GM18861 (cell line): ENCODE measurements at regions not wholly inside any gene's neighbourhood (a gene's known extent, or its start where the extent isn't known, plus 50 kb on each side); places are given as distances from the start of the nearest gene placed in this dataset.

Source experiments
- ATAC-seq: cut with Tn5 transposase; IDR thresholded peaks from one replicate; pipeline ENCODE4 v1.9.1; 2021; ENCODE audit not compliant: unreplicated experiment

GRCh38 chr9:107946364-107947141 is 457.0 kb upstream of the KLF4 start:
- ATAC-seq: no peak

- no peak for ATAC-seq
These were observed 456.4 kb upstream of the KLF4 start for GRCh38 chr9:107945961-107946360.

- ATAC-seq: no peak
These were observed 455.9 kb upstream of the KLF4 start for GRCh38 chr9:107945493-107945892.

GRCh38 chr9:107944387-107944786 is 454.8 kb upstream of the KLF4 start:
- no peak for ATAC-seq

DNA sequence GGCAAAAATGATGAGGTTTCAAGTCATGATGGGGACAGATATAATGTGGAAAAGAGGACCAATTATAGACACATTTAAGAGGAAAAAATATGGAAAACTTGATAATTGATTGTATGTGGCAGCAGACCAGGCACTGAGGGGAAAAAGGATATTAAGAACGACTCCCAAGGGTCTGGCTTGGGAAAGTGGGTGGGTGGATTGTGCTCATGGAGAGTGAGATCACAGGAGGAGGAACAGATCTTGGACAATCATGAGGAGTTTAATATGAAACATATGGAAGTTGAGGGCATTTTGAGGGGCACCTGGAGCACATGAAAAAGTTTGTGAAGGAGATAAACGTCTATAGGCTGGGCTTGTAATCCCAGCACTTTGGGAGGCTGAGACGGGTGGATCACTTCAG is 454.3 kb upstream of the KLF4 start:
- no peak for ATAC-seq

- no peak for ATAC-seq
These were observed 453.3 kb upstream of the KLF4 start for GRCh38 chr9:107942856-107943255.

DNA sequence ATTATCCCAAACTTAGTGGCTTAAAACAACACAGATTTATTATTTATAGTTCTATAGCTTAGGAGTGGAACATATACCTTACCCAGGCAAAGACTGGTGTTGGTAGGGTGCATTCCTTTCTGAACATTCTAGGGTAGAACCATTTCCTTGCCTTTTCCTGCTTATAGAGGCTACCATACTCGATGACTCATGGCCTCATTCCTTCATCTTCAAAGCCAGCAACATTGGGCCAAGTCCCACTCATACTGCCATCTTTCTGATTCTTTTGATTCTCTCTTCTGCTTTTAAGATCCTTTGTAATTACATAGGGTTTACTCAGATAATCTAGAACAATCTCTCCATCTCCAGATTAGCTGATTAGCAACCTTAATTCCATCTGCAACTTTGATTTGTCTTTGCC is 452.7 kb upstream of the KLF4 start:
- no peak for ATAC-seq

GRCh38 chr9:107940616-107941595 is 451.3 kb upstream of the KLF4 start:
- ATAC-seq: no peak

DNA sequence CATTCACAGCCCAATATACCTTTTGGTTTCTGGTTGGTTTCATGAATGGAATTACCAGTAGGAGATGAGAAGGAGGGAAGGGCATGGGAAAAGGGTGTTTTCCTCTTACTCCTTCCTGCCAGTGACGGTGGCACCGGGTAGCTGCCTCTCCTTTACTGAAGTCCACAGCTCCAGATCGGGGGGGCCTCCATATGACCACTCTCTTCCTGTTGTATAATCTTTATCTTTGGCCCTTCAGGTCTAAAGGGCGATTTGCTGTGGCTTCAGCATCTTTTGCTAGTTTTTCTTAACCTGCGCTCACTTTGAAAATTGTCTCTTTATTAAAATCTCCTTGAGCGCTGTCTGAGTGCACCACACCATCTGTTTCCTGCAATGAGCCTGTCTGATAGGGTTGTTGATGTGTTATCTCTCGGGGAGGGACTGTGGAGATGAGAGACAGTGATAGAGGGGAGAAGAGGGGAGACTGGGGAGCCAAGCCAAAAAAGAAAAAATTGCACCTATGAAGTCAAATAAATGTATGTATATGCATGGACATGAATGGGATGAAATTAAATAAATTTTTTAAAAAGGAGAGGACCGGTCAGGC is 449.3 kb upstream of the KLF4 start:
- no peak for ATAC-seq

- no peak for ATAC-seq
These were observed 446.4 kb upstream of the KLF4 start for GRCh38 chr9:107935931-107936330.

DNA sequence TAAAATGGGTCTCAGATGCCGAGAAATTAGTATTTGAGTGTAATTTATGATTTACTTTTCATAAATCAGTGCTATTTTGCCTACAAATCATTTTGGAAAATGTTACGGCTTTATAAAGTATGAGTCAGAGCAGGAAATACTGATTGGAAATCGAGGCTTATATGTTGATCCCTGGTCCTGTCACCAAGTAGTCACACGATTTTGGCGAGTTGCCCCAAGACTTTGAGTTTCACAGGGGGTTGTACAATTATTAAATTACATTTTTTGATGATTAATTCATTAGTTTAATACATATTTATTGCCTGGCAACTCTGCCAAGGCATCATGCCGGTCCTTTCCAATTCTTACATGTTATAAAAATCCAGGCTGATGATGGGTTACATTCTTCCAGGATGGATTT is 443.9 kb upstream of the KLF4 start:
- no peak for ATAC-seq

GRCh38 chr9:107933097-107933496 is 443.5 kb upstream of the KLF4 start:
- ATAC-seq: no peak

DNA sequence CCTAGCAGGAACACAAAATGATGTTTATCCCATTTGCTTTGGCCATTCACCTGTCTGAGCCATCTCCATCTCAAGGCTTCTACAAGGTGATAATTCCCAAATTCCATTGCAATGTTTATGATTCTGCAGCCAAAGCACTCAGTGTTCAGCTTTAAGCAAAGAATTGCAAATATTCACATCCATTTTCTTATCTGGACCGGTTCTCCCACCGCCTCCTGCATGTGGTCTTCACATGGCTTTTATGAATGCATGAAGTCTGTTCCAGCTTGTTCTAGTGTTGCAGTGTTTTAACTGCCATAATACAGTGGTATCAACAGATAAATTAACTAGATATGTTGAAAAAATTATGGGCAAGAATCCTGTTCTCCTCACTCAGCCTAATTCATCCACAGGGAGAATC is 443.0 kb upstream of the KLF4 start:
- ATAC-seq: no peak

DNA sequence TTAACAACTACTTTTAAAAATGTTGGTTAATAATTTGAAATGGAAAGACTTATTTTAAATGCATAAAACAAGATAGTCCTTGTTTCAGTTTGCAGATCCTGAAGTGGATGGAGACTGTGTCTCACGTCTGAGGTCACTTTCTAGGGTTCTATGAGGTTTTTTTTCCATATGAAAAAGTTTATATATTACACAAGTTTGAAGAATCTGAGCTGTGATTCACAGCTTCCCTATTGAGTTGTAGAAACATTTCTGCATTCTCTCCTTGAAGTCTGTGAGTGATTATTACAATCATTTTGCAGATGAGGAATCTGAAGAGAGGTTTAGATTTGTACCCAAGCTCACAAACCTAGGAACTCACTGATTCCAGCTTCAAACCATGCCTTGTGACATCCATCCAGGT is 442.5 kb upstream of the KLF4 start:
- no peak for ATAC-seq

DNA sequence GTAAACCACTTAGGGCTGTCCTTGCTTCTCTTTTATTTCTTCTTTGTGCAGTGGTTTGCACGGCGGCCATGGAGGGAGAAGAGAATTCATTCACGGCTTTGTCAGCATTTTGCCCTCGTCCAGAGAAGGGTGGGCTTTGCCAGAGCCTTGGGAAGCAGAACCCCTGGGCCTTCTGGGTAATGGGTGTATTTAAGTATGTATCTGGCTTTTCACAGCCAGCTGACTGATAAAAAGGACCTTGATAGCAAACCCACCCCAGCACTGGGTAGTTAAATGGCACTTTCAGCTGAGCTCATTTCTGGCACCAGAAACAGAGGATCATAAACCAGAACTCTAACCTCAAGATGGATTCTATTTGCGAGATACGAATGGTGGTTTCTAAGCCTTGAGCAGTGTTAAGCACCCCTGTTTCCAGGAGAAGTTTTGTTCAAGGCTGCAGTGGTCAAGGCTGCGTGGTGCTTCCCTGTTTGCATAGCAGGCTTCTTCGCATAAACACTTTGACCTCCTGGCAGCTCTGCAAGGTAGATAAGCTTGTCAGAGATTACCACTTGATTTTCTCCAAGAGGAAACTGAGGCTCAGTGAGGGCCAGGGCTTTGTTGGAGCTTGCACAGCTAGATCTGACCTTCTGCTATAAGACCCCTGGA is 441.6 kb upstream of the KLF4 start:
- no peak for ATAC-seq

GRCh38 chr9:107929443-107929842 is 439.9 kb upstream of the KLF4 start:
- ATAC-seq: no peak

GRCh38 chr9:107928701-107929371 is 439.3 kb upstream of the KLF4 start:
- ATAC-seq: no peak

- ATAC-seq: no peak
These were observed 437.7 kb upstream of the KLF4 start for GRCh38 chr9:107927276-107927675.

DNA sequence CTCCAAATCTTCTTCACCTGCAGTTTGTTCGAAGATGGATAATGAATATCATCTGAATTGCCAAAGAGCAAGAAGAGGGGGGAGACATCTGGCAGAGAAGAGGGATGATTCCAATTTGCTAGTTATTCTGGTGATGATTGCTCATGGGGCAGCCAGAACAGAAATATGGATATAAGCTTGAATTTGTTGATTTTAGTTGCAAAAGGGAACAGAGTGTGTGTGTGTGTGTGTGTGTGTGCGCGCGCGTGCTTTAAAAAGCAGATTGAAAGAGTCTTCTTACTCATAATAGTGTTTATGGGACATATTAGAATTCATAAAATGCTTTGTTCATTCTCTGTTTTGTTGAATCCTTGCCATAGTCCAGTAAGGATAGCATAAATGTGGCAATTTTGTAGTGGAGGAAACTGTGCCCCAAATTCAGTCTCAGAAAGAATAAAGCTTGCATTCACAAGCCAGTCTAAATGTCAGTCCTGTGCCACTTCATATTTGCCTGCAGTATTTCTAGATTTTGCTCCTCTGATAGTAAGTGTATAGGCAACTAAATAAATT is 436.3 kb upstream of the KLF4 start:
- no peak for ATAC-seq

DNA sequence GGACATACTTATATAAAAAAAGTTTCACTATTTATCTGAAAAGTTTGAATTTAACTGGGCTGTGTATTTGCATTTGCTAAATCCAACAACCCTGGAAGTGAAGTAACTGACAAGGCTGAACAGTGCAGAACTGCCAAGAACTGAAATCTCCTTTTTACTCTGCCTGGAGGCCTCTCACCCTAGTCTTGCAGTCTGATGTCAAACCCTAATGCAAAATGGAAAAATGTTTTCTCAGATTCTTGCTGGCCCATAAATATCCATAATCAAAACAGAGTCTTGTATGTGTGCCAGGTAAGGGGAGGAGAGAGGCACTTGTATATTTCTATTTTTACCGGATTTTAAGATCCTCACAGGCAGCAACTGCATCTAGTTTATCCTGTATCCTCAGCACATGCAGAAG is 432.7 kb upstream of the KLF4 start:
- no peak for ATAC-seq
